Activated CD4-positive, alpha-beta T cell treated with anti-CD3 and anti-CD28 coated beads, Interleukin-2, amount 10 ng/mL, durations not matched to agents 24 days and 14 days (primary cell): ENCODE measurements at regions not wholly inside any gene's neighbourhood (a gene's known extent, or its start where the extent isn't known, plus 50 kb on each side); places are given as distances from the start of the nearest gene placed in this dataset.

Source experiments
- DNase-seq: peaks from one replicate; pipeline ENCODE4 v3.0.0; 2022
- H3K27ac Mint-ChIP-seq: one replicate; pipeline ENCODE4 v1.8.0; 2022; ENCODE audit warnings: mild to moderate bottlenecking, mixed read lengths
- H3K27me3 Mint-ChIP-seq: one replicate; pipeline ENCODE4 v1.8.0; 2022; ENCODE audit warnings: mixed read lengths
- H3K36me3 Mint-ChIP-seq: one replicate; pipeline ENCODE4 v1.8.0; 2022; ENCODE audit warnings: low read depth, mild to moderate bottlenecking, mixed read lengths
- H3K4me1 Mint-ChIP-seq: one replicate; pipeline ENCODE4 v1.8.0; 2021; ENCODE audit warnings: mixed read lengths
- H3K4me3 Mint-ChIP-seq: one replicate; pipeline ENCODE4 v1.8.0; 2022; ENCODE audit warnings: mild to moderate bottlenecking, moderate library complexity, mixed read lengths
- H3K9me3 Mint-ChIP-seq: one replicate; pipeline ENCODE4 v1.8.0; 2021; ENCODE audit warnings: mixed read lengths
- intact Hi-C: fragments of 100-400 bp; cut with micrococcal nuclease; formaldehyde crosslinking; loops from one replicate; pipeline ENCODE4 v1.15.1; 2023

GRCh38 chr5:125409861-125410536 lies 663.6 kb upstream of the ZNF608 start:
- Mint-ChIP-seq H3K9me3 (no peaks in the 10 kb centered on the region), H3K27me3 (no peaks in the 10 kb centered on the region), H3K4me3 (no peak overlapping the region), H3K4me1 (no peaks in the 10 kb centered on the region), H3K36me3 (no peaks in the 10 kb centered on the region), H3K27ac (no peak overlapping the region)
- intact Hi-C loops: no loop called here
- DNase-seq: no peak

- no peak for DNase-seq
- Mint-ChIP-seq H3K4me1 (no peaks in the 10 kb centered on the region), H3K4me3 (no peak overlapping the region), H3K27ac (no peak overlapping the region), H3K27me3 (no peaks in the 10 kb centered on the region), H3K36me3 (no peaks in the 10 kb centered on the region), H3K9me3 (no peaks in the 10 kb centered on the region)
- intact Hi-C loops: no loop called here
Observed at GRCh38 chr5:125410537-125411070, 664.2 kb upstream of the ZNF608 start.

GRCh38 chr5:125411071-125411743 lies 664.8 kb upstream of the ZNF608 start:
- H3K9me3 Mint-ChIP-seq: no peaks in the 10 kb centered on the region
- H3K4me1 Mint-ChIP-seq: no peaks in the 10 kb centered on the region
- no peak overlapping the region for H3K4me3 Mint-ChIP-seq
- H3K27ac Mint-ChIP-seq: no peak overlapping the region
- no peaks in the 10 kb centered on the region for H3K27me3 Mint-ChIP-seq
- DNase-seq: no peak
- intact Hi-C loops: no loop called here
- no peaks in the 10 kb centered on the region for H3K36me3 Mint-ChIP-seq

GRCh38 chr5:125411744-125412560 lies 665.5 kb upstream of the ZNF608 start:
- H3K27ac Mint-ChIP-seq: no peak overlapping the region
- no peaks in the 10 kb centered on the region for H3K36me3 Mint-ChIP-seq
- no peaks in the 10 kb centered on the region for H3K9me3 Mint-ChIP-seq
- no peak for DNase-seq
- intact Hi-C loops: no loop called here
- H3K27me3 Mint-ChIP-seq: no peaks in the 10 kb centered on the region
- no peak overlapping the region for H3K4me3 Mint-ChIP-seq
- no peaks in the 10 kb centered on the region for H3K4me1 Mint-ChIP-seq

GRCh38 chr5:125412561-125413495 lies 666.4 kb upstream of the ZNF608 start:
- DNase-seq: no peak
- H3K9me3 Mint-ChIP-seq: no peaks in the 10 kb centered on the region
- H3K4me3 Mint-ChIP-seq: no peak overlapping the region
- H3K27me3 Mint-ChIP-seq: no peaks in the 10 kb centered on the region
- H3K4me1 Mint-ChIP-seq: no peaks in the 10 kb centered on the region
- no peaks in the 10 kb centered on the region for H3K36me3 Mint-ChIP-seq
- no peak overlapping the region for H3K27ac Mint-ChIP-seq
- intact Hi-C loops: no loop called here

GRCh38 chr5:125413496-125414274 lies 667.2 kb upstream of the ZNF608 start:
- no peak overlapping the region for H3K4me3 Mint-ChIP-seq
- no peaks in the 10 kb centered on the region for H3K27me3 Mint-ChIP-seq
- no peaks in the 10 kb centered on the region for H3K9me3 Mint-ChIP-seq
- no peaks in the 10 kb centered on the region for H3K4me1 Mint-ChIP-seq
- H3K27ac Mint-ChIP-seq: no peak overlapping the region
- intact Hi-C loops: no loop called here
- no peaks in the 10 kb centered on the region for H3K36me3 Mint-ChIP-seq
- no peak for DNase-seq

- H3K36me3 Mint-ChIP-seq: no peaks in the 10 kb centered on the region
- H3K4me1 Mint-ChIP-seq: no peaks in the 10 kb centered on the region
- H3K27ac Mint-ChIP-seq: no peak overlapping the region
- no peak for DNase-seq
- no peaks in the 10 kb centered on the region for H3K9me3 Mint-ChIP-seq
- intact Hi-C loops: no loop called here
- no peaks in the 10 kb centered on the region for H3K27me3 Mint-ChIP-seq
- no peak overlapping the region for H3K4me3 Mint-ChIP-seq
Observed at GRCh38 chr5:125415126-125415525, 668.7 kb upstream of the ZNF608 start.

- Mint-ChIP-seq H3K36me3 (no peaks in the 10 kb centered on the region), H3K4me3 (no peak overlapping the region), H3K27me3 (no peaks in the 10 kb centered on the region), H3K27ac (no peak overlapping the region), H3K4me1 (no peaks in the 10 kb centered on the region), H3K9me3 (no peaks in the 10 kb centered on the region)
- no peak for DNase-seq
- intact Hi-C loops: no loop called here
Observed at GRCh38 chr5:125416055-125416454, 669.6 kb upstream of the ZNF608 start.

GRCh38 chr5:125421006-125421405 lies 674.6 kb upstream of the ZNF608 start:
- no peaks in the 10 kb centered on the region for H3K4me1 Mint-ChIP-seq
- no peaks in the 10 kb centered on the region for H3K36me3 Mint-ChIP-seq
- intact Hi-C loops: no loop called here
- no peak overlapping the region for H3K27ac Mint-ChIP-seq
- no peak for DNase-seq
- no peak overlapping the region for H3K4me3 Mint-ChIP-seq
- H3K27me3 Mint-ChIP-seq: no peaks in the 10 kb centered on the region
- H3K9me3 Mint-ChIP-seq: no peaks in the 10 kb centered on the region

- Mint-ChIP-seq H3K27me3 (no peaks in the 10 kb centered on the region), H3K4me1 (no peaks in the 10 kb centered on the region), H3K9me3 (no peaks in the 10 kb centered on the region)
Observed at GRCh38 chr5:125422342-125422741, 675.9 kb upstream of the ZNF608 start.

GRCh38 chr5:125424402-125425141 lies 678.1 kb upstream of the ZNF608 start:
- Mint-ChIP-seq H3K4me3 (no peak overlapping the region), H3K4me1 (no peaks in the 10 kb centered on the region), H3K27ac (no peak overlapping the region), H3K27me3 (no peaks in the 10 kb centered on the region), H3K36me3 (no peaks in the 10 kb centered on the region), H3K9me3 (no peaks in the 10 kb centered on the region)
- intact Hi-C loops: no loop called here
- no peak for DNase-seq

More at GRCh38 chr5:125422342-125422741, 675.9 kb upstream of the ZNF608 start:
- intact Hi-C loops: no loop called here
- no peak for DNase-seq
- H3K4me3 Mint-ChIP-seq: no peak overlapping the region
- H3K36me3 Mint-ChIP-seq: no peaks in the 10 kb centered on the region
- no peak overlapping the region for H3K27ac Mint-ChIP-seq

GRCh38 chr5:125429498-125429897 lies 683.1 kb upstream of the ZNF608 start:
- no peaks in the 10 kb centered on the region for H3K9me3 Mint-ChIP-seq
- no peak for DNase-seq
- no peaks in the 10 kb centered on the region for H3K27me3 Mint-ChIP-seq
- intact Hi-C loops: no loop called here
- H3K36me3 Mint-ChIP-seq: no peaks in the 10 kb centered on the region
- H3K4me1 Mint-ChIP-seq: no peaks in the 10 kb centered on the region
- no peak overlapping the region for H3K4me3 Mint-ChIP-seq
- H3K27ac Mint-ChIP-seq: no peak overlapping the region
